ENCODE measurements at regions not wholly inside any gene's neighbourhood (a gene's known extent, or its start where the extent isn't known, plus 50 kb on each side); places are given as distances from the start of the nearest gene placed in this dataset.

DNA sequence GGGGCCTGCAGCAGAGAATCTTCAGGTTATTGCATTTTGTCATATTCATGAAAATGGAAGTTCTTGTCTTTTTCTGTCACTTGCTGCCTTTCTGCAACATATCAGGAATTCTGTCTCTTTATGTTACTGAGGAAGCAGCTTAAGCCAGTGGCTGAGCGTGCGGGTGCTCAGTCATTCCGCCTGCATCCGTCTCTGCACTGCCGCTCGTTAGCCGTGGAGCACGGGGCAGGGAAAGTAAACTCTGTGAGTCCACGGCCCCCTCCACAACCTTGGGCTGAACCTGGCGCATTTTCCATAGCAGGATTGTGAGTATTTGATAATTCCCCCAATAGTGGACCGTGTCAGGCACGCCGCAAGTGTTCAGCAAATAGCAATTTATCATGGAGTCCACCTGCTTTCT is 1007.7 kb downstream of the BRD1 start:
- Histone ChIP-seq H3K27ac (ENCODE audit: low read depth, low read length) (no peak overlapping the region), H3K36me3 (ENCODE audit: control insufficient read depth in 1 of 2, insufficient read depth in 2 of 2, low read length in 2 of 2) (no peaks in the 10 kb centered on the region), H3K9me2 (ENCODE audit: insufficient read depth) (no peaks in the 10 kb centered on the region), H2AFZ (ENCODE audit: low read depth, low read length, poor library complexity, severe bottlenecking) (no peak overlapping the region), H3K4me3 (replicated peaks in 1 of 2; ENCODE audit: low read depth in 1 of 2, low read length in 2 of 2) (no peak overlapping the region), H4K20me1 (ENCODE audit: insufficient read depth) (no peaks in the 10 kb centered on the region), H3K27me3 (ENCODE audit: insufficient read depth, low read length) (0 out of 2 replicates have a peak, but pooled peaks cover 2% of the 10 kb centered on the region), H3K9ac (ENCODE audit: low read length) (no peak overlapping the region), H3K4me1 (ENCODE audit: control insufficient read depth in 1 of 2, insufficient read depth in 2 of 2, low read length in 2 of 2) (no peaks in the 10 kb centered on the region), H3K79me2 (ENCODE audit: insufficient read depth, low read length) (no peaks in the 10 kb centered on the region), H3K9me3 (ENCODE audit: control insufficient read depth in 1 of 2, insufficient read depth in 1 of 2, low read depth in 1 of 2, low read length in 2 of 2) (no peaks in the 10 kb centered on the region; a peak in 2 of 4 replicates), H3K4me2 (ENCODE audit: low read length) (no peak overlapping the region)
- RAD21 ChIA-PET (ENCODE audit: low non-redundant PET in 1 of 2, low total read pairs in 2 of 2, uncharacterized antibody in 2 of 2, unreplicated experiment in 2 of 2) = no interaction called here
- DNase-seq (ENCODE audit: low read depth, low spot score) (no peak), ATAC-seq (no peak)
- POLR2A ChIA-PET = no interaction called here
- no TSS peak for BruUV-seq (replicated peaks)
- TF ChIP-seq POLR2AphosphoS5 (IDR thresholded peaks at IDR 0.05; ENCODE audit: low read depth, low read length) = no peak
- no peak for TF ChIP-seq YY1 (IDR thresholded peaks at IDR 0.05; ENCODE audit: extremely low read depth, insufficient replicate concordance, low read depth, low read length)
- TF ChIP-seq REST (IDR thresholded peaks at IDR 0.05; ENCODE audit: low read depth) = no peak
- TF ChIP-seq, protein P1, sequence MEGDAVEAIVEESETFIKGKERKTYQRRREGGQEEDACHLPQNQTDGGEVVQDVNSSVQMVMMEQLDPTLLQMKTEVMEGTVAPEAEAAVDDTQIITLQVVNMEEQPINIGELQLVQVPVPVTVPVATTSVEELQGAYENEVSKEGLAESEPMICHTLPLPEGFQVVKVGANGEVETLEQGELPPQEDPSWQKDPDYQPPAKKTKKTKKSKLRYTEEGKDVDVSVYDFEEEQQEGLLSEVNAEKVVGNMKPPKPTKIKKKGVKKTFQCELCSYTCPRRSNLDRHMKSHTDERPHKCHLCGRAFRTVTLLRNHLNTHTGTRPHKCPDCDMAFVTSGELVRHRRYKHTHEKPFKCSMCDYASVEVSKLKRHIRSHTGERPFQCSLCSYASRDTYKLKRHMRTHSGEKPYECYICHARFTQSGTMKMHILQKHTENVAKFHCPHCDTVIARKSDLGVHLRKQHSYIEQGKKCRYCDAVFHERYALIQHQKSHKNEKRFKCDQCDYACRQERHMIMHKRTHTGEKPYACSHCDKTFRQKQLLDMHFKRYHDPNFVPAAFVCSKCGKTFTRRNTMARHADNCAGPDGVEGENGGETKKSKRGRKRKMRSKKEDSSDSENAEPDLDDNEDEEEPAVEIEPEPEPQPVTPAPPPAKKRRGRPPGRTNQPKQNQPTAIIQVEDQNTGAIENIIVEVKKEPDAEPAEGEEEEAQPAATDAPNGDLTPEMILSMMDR (IDR thresholded peaks at IDR 0.05 in 2 of 3, conservative IDR thresholded peaks at IDR 0.05 in 1 of 3; ENCODE audit: borderline replicate concordance in 1 of 3, insufficient read depth in 1 of 3, low read depth in 2 of 3, low read length in 2 of 3) = no peak
- no peak for TF ChIP-seq SIN3A (IDR thresholded peaks at IDR 0.05; ENCODE audit: low read depth)
- no peak for TF ChIP-seq ZFX (IDR thresholded peaks at IDR 0.05)
- no peak for TF ChIP-seq JUND (IDR thresholded peaks at IDR 0.05)
- TF ChIP-seq ZBTB33 (IDR thresholded peaks at IDR 0.05; ENCODE audit: extremely low read depth, insufficient replicate concordance, low read length) = no peak
- TF ChIP-seq CEBPB (IDR thresholded peaks at IDR 0.05; ENCODE audit: low read depth) = no peak
- TF ChIP-seq, protein P2, sequence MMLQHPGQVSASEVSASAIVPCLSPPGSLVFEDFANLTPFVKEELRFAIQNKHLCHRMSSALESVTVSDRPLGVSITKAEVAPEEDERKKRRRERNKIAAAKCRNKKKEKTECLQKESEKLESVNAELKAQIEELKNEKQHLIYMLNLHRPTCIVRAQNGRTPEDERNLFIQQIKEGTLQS (IDR thresholded peaks at IDR 0.05) = no peak
- no peak for TF ChIP-seq CBX3 (IDR thresholded peaks at IDR 0.05; ENCODE audit: low read depth)
- no peak for TF ChIP-seq TCF7L2 (IDR thresholded peaks at IDR 0.05; ENCODE audit: borderline replicate concordance, extremely low read depth, insufficient read depth, insufficient read length)
- TF ChIP-seq SP1 (IDR thresholded peaks at IDR 0.05; ENCODE audit: low read depth) = no peak
- intact Hi-C loops (cut with micrococcal nuclease) = no loop called here
- CTCF ChIA-PET = no interaction called here
